NCI-H82 (cell line): ENCODE measurements at regions not wholly inside any gene's neighbourhood (a gene's known extent, or its start where the extent isn't known, plus 50 kb on each side); places are given as distances from the start of the nearest gene placed in this dataset.
"Not testable (repeated sequence)": the region's sequence is repeated elsewhere in the genome, so short reads cannot be mapped to it uniquely, and the experiment has no call there.

Experiments
- DNase-seq: peaks from one replicate; lab custom pipeline; 2025; lab: John Stamatoyannopoulos, UW

GRCh38 chr14:98187281-98187680 lies 1084.7 kb downstream of the BCL11B start:
- no peak for DNase-seq

GRCh38 chr14:98189062-98189461 lies 1082.9 kb downstream of the BCL11B start:
- no peak for DNase-seq

- DNase-seq, result no peak
These were observed 1082.5 kb downstream of the BCL11B start for GRCh38 chr14:98189511-98189910.

GRCh38 chr14:98189944-98190343 lies 1082.1 kb downstream of the BCL11B start:
- DNase-seq, result no peak

GRCh38 chr14:98192946-98193345 lies 1079.1 kb downstream of the BCL11B start:
- no peak for DNase-seq

GRCh38 chr14:98194821-98195220 lies 1077.2 kb downstream of the BCL11B start:
- DNase-seq, result no peak

- no peak for DNase-seq
These were observed 1076.7 kb downstream of the BCL11B start for GRCh38 chr14:98195256-98195655.

- no peak for DNase-seq
These were observed 1074.1 kb downstream of the BCL11B start for GRCh38 chr14:98197933-98198332.

GRCh38 chr14:98198385-98198784 lies 1073.6 kb downstream of the BCL11B start:
- no peak for DNase-seq

- DNase-seq, result no peak
These were observed 1071.4 kb downstream of the BCL11B start for GRCh38 chr14:98200601-98201000.

GRCh38 chr14:98203421-98203820 lies 1068.6 kb downstream of the BCL11B start:
- no peak for DNase-seq

- no peak for DNase-seq
These were observed 1067.9 kb downstream of the BCL11B start for GRCh38 chr14:98204139-98204538.

- no peak for DNase-seq
These were observed 1064.6 kb downstream of the BCL11B start for GRCh38 chr14:98207415-98207814.

GRCh38 chr14:98208211-98208611 lies 1063.8 kb downstream of the BCL11B start:
- DNase-seq, result no peak

GRCh38 chr14:98208943-98209342 lies 1063.1 kb downstream of the BCL11B start:
- no peak for DNase-seq

- DNase-seq, result no peak
These were observed 1061.8 kb downstream of the BCL11B start for GRCh38 chr14:98210045-98210672.

- no peak for DNase-seq
These were observed 1054.5 kb downstream of the BCL11B start for GRCh38 chr14:98217530-98217929.

GRCh38 chr14:98218218-98218617 lies 1053.8 kb downstream of the BCL11B start:
- no peak for DNase-seq

GRCh38 chr14:98219638-98220037 lies 1052.4 kb downstream of the BCL11B start:
- no peak for DNase-seq

- no peak for DNase-seq
These were observed 1048.9 kb downstream of the BCL11B start for GRCh38 chr14:98223106-98223505.

GRCh38 chr14:98223710-98224109 lies 1048.3 kb downstream of the BCL11B start:
- DNase-seq, result not testable (repeated sequence)

GRCh38 chr14:98226411-98226810 lies 1045.6 kb downstream of the BCL11B start:
- DNase-seq, result peak; percentile 34

- no peak for DNase-seq
These were observed 1044.8 kb downstream of the BCL11B start for GRCh38 chr14:98227000-98227726.

GRCh38 chr14:98227727-98228111 lies 1044.3 kb downstream of the BCL11B start:
- no peak for DNase-seq
